DMS53 treated with DMSO at 0.1 percent for 48 hours (cell line): ENCODE measurements at regions not wholly inside any gene's neighbourhood (a gene's known extent, or its start where the extent isn't known, plus 50 kb on each side); places are given as distances from the start of the nearest gene placed in this dataset.

Source experiments
- DNase-seq: peaks from one replicate; lab custom pipeline; 2025; ENCODE audit not compliant: unreplicated experiment; lab: John Stamatoyannopoulos, UW

DNA sequence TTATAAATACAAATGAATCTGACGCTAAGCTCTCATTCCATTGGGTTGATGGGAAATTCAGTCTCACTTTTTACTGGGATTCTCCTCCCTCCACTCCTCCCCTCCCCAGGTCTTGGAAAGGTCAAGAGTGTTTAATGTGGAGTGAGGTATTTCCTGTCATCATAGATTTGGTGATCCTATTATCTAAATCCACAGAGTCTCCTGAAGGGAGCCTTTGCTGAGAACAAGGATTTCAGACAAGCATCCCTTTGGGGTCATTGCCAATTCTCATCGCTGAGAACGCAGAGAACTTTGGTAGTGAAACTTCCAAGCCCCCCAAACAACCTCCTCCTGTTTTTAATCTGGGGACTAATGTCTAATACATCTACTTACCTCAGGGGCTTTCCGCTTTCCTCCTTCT lies 297.9 kb downstream of the OTOL1 start:
- DNase-seq: no peak

DNA sequence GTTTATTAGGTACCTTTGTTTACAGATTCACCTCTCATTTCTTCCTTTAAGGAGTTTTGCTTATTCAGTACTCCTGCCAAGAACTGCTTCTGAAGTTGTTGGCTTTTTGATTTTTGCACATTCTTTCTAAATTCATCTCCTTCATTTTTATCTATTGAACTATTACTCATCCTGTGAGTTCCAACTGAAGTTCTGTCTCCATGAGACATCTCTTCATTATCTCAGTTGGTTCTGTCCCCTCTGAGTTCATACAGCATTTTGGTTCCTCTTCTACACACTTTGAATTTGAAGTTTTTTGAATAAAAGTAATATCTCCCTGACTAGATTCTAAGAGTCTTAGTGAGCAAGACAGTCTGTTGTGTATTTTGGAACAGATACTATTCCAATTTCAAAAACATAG lies 299.7 kb downstream of the OTOL1 start:
- DNase-seq: no peak

DNA sequence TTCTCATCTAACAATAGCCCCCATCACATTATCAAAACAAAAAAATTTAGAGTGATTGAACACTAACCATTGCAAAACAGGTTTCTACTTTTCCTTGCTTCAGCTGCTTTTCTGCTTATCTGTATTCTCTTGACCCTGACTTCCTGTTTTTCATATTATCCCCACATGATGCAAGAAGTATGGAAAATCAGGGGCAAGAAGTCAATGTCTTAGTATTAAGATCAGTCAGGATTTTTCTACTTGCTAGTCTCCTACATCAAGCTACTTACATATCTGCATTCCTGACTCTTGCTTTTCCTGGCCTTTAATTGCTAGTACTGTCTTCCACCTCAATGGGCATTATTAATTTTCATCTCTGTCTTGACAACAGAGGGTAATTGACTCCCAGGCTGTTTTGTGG lies 300.2 kb downstream of the OTOL1 start:
- no peak for DNase-seq

DNA sequence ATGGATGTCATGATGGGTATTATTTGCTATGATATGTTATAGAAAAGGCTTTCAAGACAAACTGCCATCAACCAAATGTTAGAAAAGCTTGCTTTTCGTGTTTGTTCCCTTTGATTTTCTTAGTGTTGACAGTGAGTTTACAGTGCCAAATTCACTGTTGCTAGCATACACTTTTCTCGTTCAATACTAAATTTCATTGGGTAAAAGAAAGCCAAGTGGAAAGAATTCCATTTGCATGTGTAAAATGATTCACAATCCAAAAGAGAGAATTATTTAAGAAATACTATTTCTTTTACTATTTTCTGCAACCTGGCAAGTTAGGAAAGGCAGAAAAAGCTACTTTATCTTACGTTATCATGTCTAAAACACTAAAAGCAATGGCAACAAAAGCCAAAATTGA lies 301.4 kb downstream of the OTOL1 start:
- DNase-seq: no peak

DNA sequence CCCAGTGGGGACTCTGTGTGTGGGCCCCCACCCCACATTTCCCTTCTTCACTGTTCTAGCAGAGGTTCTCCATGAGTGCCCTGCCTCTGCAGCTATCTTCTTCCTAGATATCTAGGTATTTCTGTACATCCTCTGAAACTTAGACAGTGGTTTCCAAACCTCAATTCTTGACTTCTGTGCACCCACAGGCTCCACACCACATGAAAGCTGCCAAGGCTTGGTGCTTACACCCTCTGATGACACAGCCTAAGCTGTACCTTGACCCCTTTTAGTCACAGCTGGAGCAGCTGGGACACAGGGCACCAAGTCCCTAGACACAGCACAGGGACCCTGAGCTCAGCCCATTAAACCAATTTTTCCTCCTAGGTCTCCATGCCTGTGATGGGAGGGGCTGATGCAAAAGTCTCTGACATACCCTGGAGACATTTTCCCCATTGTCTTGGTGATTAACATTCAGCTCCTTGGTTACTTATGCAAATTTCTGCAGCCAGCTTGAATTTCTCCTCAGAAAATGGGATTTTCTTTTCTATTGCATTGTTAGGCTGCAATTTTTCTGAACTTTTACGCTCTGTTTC lies 304.5 kb downstream of the OTOL1 start:
- DNase-seq: no peak

DNA sequence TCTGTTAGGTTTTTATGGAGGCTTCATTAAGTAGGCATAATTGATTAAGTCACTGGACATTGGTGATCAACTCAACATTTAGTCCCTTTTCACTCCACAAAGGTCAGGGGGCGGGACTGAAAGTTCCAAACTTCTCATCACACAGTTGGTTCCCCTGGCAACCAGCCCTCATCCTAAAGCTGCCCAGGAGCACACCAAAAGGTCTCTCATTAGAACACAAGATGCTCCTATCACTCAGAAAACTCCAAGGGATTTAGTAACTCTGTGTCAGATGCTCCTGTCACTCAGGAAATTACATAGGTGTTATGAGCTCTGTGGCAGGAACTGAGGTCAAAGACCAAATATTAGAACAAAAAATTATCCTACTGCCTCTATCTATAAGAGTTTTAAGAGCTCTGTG lies 321.5 kb downstream of the OTOL1 start:
- DNase-seq: no peak

DNA sequence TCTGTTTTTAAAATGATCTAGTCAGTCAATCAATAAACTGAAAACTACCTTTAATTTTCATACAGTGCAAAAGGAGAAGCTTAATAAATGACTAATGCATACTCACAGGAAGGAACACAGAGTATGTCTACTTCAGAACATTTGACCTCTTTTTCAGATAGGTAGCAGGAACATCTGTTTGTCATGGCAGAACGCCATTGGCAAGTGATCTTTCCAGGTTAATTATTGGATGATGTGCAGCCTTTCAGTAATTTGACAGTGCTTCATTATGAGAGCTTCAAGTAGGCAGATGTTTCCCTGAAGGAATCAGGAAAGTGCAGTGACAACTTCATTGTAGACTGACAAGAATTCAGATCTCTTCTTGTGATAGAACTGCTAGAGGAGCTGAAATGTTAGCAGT lies 325.0 kb downstream of the OTOL1 start:
- DNase-seq: no peak

DNA sequence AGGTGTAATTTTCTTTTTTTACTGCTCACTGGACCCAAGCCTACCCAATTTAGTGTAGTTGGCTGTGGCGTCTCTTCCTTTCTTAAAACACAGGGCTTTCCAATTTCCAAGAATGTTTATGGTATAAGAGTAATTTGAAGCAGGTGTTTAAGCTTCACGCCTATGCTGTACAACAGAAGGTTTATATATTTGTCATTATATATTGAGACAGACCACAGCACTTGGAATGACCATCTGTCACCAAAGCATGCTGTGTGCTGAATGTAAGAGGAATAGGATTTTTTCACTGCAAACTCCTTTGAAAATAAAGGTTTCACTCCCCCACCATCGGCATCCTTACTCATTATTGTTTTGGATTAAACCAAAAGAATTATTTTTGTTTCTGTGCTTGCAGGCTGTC lies 325.7 kb downstream of the OTOL1 start:
- no peak for DNase-seq

DNA sequence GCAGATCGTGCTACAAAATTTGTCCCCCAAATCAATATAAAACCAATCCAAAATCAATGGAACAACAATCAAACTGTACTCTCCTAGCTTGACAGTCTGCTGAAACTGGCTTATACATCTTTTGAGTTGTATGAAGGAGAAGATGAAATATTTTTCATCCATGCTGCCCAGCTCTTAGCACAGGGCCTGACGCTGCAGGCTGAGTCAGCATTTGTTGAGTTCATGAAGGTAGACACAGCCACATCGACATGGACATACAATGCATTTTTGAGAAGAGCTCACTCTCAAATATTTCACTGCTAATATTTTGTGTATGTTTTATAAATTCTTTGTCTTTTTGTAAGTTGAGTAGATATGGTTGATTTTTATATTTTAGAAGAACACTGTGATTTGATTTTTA lies 327.3 kb downstream of the OTOL1 start:
- no peak for DNase-seq

DNA sequence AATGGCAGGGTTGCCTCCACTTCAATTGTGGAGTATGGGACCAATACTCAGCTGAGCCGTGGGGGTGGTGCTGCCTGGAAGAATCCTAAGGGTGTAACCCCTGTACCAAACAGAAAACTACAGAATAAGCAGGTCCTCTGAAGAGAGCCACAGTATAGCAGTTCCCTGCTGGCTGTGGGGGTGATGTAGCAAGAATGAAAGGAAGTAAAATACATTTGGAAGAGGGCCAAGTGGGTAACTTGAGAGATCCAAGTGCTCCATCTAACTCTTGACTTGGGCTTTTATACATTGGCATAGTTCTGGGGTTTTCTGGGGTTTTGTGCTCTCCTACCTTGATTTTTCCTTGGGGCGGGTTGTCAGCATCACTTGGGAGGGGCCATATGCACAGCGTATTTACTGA lies 341.4 kb downstream of the OTOL1 start:
- DNase-seq: no peak

DNA sequence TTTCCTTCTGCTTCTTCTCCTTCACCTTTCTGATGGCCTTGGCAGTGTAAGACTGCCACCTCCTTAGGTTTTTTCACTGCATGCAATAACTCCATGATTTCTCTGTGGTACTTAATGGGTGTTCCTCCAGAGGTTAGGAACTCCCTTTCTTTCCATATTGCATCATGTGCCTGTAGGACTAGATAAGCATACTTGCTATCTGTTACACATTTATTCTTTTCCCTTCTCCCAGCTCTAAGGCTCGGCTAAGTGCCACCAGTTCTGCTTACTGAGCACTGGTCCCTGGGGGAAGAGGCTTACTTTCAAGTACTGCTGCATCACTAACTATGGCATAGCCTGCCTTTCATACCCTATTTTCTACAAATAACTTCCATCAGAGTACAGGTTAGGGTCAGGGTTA lies 351.8 kb downstream of the OTOL1 start:
- no peak for DNase-seq

DNA sequence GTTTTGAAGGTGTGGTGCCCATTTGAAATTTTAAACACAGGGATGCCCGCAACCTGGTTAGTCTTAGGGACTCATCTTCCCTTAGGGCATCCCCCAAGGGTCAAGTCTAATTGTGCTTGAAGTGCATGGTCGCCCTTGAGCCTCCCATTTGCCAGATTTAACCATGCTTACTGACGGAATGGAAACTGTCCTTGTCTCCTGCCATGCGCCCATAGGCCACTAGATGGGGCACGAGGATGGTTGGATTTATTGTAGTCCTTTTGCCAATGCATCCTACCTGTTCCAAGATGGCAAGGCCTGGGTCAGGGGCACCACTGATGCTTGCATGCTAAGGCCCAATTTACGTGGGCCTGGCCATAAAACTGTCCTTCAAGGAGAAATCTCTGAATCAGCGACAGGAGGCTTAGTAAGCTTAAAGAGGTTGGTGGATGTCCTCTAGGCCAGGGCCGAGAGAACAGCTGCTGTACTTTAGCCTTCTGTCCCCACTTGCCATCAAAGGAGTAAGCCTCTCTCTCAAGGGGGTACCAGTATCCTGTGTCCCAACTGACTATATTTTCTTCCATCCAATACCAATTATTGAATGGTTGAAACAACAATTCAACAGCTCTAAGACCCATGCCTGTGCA lies 355.4 kb downstream of the OTOL1 start:
- DNase-seq: peak; percentile 22

DNA sequence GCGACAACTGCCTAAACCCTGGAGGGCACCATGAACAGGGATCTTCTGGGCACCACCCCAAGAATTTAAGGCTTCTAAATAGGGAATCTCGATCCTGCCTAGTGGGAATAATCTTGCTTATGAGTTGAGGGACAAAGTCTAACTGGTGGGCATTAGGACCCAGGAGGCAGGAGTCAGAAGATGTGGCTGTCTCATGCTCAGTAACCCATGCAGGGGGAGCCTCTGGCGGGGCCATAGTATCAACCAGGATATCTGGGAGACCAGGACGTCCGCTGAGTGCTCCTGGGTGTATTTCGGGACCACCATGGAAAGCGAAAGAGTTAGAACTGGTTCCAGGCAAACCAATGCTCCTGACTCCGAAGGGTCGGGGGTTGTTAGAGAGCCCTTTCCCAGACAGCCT lies 356.1 kb downstream of the OTOL1 start:
- DNase-seq: no peak

DNA sequence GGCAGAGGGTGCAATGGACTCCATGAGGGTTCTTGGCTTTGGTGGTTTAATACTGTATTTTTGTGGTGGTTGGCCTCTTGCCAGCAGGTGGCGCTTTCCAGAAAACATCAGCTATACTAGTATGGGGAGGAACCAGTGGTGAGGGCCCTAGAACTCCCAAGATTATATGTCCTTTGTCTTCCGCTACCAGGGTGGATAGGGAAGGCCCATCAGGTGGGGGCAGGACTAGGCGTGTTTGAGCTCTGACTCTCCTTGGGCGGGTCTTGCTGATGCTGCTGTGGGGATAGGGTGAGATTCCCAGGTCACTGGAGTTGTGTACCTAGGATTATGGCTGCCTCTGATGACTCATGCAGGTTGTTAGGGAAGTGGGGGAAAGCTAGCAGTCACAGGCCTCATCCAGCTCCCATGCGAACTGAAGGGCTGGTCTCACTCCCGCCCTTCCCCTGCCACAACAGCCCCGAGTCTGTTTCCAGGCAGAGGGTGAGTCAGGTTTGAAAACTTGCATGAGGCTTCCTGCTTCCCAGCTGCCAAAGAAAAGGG lies 357.7 kb downstream of the OTOL1 start:
- peak; percentile 85 for DNase-seq

DNA sequence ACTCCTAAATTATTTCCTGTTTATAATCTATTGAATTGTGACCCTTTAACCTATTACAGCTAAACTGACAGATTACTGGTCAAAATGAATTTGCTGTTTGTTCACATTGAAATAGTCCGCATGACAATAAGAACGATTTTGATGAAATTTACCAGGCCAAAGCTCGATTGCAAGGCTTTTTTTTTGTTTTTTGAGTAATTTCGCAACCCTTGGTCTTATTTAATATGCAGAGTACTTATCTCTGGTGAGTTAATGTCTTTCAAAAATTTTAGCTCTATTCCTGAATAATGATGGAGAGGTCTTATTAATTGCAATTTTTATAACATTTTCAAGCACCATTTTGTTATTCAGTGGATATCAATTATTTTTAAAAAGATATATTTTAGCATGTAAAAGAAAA lies 362.4 kb downstream of the OTOL1 start:
- no peak for DNase-seq

DNA sequence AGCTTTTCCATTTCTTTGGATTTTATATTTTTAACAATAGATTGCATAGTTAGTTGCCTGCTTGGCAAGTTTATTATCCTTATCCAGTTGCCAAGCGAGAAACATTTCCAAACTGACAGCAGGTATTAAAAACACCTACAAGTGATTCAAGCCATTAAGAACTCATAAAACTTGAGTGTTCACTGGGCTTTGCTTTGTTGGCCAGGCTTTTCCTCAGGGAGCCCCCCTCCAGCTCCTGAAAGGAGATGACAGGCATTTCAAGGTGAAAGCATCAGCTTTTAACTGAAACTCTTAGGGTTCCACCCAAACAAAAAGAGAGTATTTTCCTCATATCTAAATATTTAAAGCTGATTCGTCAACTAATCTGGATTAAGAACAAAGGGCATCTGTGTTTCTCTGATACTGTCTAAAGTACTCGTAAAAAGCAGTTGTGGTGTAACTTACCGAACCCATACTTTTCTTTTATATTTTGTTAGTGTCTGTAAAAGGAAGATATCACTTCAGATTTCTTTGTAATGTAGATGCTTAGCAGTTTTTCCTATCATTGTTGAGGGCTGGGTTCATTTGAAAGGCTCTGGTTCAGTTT lies 363.4 kb downstream of the OTOL1 start:
- no peak for DNase-seq

DNA sequence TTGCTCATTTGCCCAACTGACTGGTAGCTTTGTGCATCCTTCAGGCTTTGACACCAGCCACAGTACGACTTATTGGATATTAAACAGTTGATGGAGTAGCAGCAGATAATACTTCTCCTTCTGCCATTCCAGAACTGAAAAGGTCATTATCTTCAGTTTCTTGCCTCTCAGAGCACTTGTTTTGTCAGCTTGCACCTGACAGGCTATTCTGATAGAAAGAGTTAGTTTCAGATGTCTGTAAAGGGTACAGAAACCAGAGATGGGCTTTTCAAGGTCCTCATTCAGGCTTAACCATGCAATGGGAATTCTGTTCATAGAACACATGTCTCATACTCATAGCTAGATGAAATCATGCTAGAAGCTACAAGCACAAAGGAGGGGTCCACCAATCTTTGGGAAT lies 367.2 kb downstream of the OTOL1 start:
- no peak for DNase-seq

DNA sequence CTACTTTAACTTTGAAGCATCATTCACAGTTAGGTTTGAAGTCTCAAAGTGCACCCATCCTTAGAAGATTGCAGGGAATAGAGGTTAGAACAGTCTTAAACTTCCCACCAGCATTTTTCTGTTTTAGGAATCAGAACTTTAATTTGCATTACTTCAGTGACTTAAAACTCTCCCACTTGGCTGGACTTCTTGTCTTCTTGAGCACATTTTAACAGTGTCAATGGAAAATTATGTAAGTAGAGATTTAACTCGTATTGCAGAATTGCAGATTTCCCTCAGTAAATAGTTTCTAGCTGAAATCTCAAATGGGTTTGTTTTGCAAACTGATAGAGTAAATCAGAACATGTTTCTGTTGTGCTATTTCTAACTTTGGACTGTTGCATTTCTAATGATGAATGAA lies 369.6 kb downstream of the OTOL1 start:
- DNase-seq: no peak

DNA sequence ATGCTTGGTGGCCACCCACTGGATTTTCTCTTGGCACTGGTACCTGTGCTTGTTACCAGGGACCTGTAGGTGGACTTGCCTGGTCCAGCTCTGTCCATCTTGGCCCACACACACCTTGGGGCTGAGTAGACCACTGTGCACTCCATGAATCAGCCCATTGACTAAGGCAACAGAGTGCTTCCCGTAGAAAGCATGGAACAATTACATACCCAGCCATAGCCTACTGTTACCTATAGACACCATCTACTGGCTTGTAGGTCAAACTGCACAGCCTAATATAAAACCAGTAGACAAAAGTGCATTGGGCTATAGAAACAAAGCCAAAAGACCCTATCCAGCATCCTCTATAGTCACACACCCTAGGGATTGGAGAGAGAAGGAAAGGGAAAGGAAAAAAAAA lies 378.9 kb downstream of the OTOL1 start:
- DNase-seq: no peak

DNA sequence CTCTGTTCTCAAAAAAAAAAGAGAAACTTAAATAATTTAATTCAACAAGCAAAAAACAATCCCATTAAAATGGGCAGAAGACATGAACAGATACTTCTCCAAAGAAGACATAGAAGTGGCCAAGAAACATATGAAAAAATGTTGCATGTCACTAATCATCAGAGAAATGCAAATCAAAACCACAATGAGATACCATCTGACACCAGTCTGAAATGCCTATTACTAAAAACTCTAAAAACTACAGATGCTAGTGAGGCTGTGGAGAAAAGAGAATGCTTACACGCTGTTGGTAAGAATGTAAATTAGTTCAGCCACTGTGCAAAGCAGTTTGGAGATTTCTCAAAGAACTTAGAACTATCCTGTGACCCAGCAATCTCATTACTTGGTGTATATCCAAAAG lies 382.9 kb downstream of the OTOL1 start:
- DNase-seq: no peak

DNA sequence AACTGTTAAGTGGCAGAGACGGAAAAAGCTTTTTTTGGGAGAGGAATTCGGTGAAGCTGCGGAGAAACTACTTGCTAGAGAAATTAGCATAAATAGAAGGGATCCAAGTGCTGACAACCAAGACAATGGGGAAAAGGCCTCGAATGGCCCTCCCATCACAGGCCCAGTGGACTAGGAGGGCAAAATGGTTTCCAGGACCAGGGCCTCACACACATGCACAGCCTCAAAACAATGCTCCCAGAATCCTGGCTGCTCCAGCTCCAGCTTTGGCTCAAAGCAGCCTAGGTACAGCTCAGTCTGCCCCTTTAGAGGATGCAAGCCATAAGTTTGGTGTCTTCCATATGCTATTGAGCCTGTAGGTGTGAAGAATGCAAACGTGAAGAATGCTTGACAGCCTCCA lies 388.2 kb downstream of the OTOL1 start:
- DNase-seq: no peak

DNA sequence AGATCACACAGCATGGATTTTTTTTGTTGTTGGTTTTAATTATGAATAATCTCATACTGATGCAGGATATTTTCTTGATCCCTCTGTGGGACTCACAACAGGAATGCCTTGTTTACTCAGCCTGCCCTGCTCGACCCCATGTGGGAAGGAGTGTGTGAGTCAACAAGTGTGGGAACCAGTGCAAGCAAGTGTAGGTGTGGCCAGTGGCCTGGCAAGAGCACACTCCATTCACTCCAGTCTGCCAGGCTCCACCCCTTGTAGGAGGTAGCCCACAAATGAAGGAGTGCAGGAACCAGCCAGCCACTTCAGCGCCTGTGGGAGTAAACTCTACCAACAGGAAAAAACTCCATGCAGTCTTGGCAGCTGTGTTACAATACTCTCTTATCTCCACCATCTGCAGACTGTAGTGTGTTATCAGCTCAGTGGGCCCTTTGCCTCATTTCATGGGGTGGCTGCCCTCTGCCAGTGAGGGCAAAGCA lies 393.6 kb downstream of the OTOL1 start:
- peak; percentile 20 for DNase-seq

DNA sequence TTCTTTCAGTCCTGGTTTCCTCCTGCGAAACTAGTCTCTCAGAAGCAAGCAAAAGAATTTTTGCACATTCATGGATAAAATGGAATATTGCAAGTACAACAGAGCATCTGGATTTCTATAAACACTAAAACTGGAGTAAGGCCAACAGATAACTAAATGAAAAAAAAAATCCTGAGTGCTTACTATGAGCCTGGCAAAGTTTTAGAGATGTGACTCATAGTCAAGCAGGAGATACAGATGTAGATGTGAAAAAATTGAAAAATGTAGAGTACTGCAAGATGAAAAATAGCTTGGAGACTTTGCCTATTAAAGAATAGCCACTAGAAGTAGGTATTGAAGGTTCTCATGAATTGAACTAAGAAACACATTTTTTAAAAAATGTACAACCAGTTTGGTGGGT lies 397.4 kb downstream of the OTOL1 start:
- DNase-seq: no peak
